Uterus (tissue), 2 donors: ENCODE measurements at regions not wholly inside any gene's neighbourhood (a gene's known extent, or its start where the extent isn't known, plus 50 kb on each side); places are given as distances from the start of the nearest gene placed in this dataset.
"Not testable (repeated sequence)": the region's sequence is repeated elsewhere in the genome, so short reads cannot be mapped to it uniquely, and the experiment has no call there.

Experiments
- POLR2A ChIP-seq, 2 donors: fragments of 450-650 bp; IDR thresholded peaks; one replicate each; pipeline ENCODE4 v1.6.1; 2016; ENCODE audit warnings: antibody characterized with exemption in 2 of 2, mild to moderate bottlenecking in 1 of 2, moderate library complexity in 1 of 2
- TF ChIP-seq, protein P1 (sequence below), 4 experiments: fragments of 200-600 bp in 2 of 4; fragments of 450-650 bp in 2 of 4; sonication (generic) in 2 of 4; IDR thresholded peaks; one replicate each; pipeline ENCODE4 v1.5.1; 2016 to 2019; ENCODE audit warnings: antibody characterized with exemption in 4 of 4, mild to moderate bottlenecking in 2 of 4, moderate library complexity in 1 of 4

DNA sequence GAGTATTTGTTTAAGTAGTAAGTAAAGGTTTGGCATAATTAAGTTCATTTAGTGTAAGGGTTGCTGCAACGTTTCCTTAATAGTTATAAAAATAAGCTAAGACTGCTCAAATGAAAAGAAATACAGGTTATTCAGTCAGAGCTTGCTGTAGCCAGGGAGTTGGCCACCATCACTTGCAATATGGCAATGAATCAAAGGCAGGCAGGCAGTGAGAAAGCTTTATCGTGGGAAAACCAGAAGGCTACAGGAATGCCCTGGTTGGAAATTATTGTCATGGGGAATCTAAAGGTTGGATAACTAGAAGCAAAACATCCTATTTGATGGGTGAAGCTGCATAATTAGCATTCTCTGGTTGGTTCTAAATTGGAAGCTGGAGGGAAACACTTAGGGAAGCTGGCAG lies 1286.4 kb upstream of the CDH18 start:
- TF ChIP-seq, protein P1, sequence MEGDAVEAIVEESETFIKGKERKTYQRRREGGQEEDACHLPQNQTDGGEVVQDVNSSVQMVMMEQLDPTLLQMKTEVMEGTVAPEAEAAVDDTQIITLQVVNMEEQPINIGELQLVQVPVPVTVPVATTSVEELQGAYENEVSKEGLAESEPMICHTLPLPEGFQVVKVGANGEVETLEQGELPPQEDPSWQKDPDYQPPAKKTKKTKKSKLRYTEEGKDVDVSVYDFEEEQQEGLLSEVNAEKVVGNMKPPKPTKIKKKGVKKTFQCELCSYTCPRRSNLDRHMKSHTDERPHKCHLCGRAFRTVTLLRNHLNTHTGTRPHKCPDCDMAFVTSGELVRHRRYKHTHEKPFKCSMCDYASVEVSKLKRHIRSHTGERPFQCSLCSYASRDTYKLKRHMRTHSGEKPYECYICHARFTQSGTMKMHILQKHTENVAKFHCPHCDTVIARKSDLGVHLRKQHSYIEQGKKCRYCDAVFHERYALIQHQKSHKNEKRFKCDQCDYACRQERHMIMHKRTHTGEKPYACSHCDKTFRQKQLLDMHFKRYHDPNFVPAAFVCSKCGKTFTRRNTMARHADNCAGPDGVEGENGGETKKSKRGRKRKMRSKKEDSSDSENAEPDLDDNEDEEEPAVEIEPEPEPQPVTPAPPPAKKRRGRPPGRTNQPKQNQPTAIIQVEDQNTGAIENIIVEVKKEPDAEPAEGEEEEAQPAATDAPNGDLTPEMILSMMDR (IDR thresholded peaks at IDR 0.05) = not testable (repeated sequence)
- TF ChIP-seq POLR2A (IDR thresholded peaks at IDR 0.05) = not testable (repeated sequence)
